ENCODE measurements at regions not wholly inside any gene's neighbourhood (a gene's known extent, or its start where the extent isn't known, plus 50 kb on each side); places are given as distances from the start of the nearest gene placed in this dataset.

DNA sequence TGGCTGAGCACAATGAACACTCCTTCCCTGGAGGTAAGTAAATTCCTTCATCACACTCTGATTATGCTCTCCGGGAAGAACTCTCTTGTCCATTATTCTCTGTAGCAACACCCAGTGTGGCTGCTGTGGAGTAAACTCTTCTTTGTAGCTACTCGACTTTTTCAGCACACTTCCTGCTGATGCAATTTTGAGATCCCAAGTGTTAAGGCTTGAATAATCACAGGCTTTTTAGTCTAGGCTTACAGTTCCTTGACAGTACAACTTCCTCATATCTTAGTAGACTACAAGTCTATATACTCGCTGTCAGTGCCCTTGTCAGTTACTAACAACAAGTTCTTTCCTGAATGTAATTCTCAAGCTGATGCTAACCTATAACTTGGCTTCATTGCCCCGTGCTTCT lies 301.8 kb upstream of the API5 start:
- no peak overlapping the region for H3K27ac Mint-ChIP-seq

DNA sequence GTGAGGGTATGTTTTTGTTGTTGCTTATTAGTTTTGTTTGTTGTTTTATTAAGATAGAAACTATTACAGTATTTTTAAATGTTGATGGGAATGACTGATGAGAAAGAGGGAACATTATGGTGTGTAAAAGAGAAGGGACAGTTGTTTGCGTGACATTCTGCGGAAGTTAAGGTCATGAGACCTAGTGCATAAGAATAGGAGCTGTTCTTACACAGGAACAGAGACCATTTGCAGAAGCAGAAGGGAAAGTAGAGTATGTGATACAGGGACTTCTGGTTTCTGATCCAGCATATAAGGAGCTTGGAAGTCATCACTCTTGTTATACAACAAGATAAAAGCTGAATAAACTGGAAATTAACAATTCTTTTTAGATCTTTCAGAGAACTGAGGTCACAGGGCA lies 299.2 kb upstream of the API5 start:
- TF ChIP-seq, protein P1, sequence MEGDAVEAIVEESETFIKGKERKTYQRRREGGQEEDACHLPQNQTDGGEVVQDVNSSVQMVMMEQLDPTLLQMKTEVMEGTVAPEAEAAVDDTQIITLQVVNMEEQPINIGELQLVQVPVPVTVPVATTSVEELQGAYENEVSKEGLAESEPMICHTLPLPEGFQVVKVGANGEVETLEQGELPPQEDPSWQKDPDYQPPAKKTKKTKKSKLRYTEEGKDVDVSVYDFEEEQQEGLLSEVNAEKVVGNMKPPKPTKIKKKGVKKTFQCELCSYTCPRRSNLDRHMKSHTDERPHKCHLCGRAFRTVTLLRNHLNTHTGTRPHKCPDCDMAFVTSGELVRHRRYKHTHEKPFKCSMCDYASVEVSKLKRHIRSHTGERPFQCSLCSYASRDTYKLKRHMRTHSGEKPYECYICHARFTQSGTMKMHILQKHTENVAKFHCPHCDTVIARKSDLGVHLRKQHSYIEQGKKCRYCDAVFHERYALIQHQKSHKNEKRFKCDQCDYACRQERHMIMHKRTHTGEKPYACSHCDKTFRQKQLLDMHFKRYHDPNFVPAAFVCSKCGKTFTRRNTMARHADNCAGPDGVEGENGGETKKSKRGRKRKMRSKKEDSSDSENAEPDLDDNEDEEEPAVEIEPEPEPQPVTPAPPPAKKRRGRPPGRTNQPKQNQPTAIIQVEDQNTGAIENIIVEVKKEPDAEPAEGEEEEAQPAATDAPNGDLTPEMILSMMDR (conservative IDR thresholded peaks at IDR 0.05), result no peak
- no peak overlapping the region for H3K4me3 Mint-ChIP-seq
- no peak for DNase-seq (ENCODE audit: extremely low spot score, unreplicated experiment)
- no peaks in the 10 kb centered on the region for H3K4me1 Mint-ChIP-seq (ENCODE audit: unreplicated experiment)
- H3K36me3 Mint-ChIP-seq, result no peaks in the 10 kb centered on the region
- peaks cover 5% of the 10 kb centered on the region for H3K9me3 Mint-ChIP-seq
- H3K27me3 Mint-ChIP-seq, result no peaks in the 10 kb centered on the region
- no peak overlapping the region for H3K27ac Mint-ChIP-seq

More for the DNA sequence above, 301.8 kb upstream of the API5 start:
- H3K4me1 Mint-ChIP-seq (ENCODE audit: unreplicated experiment), result no peaks in the 10 kb centered on the region
- TF ChIP-seq, protein P1 (conservative IDR thresholded peaks at IDR 0.05), result no peak
- H3K4me3 Mint-ChIP-seq, result no peak overlapping the region
- H3K9me3 Mint-ChIP-seq, result no peaks in the 10 kb centered on the region
- no peak for DNase-seq (ENCODE audit: extremely low spot score, unreplicated experiment)
- H3K27me3 Mint-ChIP-seq, result no peaks in the 10 kb centered on the region
- H3K36me3 Mint-ChIP-seq, result no peaks in the 10 kb centered on the region

DNA sequence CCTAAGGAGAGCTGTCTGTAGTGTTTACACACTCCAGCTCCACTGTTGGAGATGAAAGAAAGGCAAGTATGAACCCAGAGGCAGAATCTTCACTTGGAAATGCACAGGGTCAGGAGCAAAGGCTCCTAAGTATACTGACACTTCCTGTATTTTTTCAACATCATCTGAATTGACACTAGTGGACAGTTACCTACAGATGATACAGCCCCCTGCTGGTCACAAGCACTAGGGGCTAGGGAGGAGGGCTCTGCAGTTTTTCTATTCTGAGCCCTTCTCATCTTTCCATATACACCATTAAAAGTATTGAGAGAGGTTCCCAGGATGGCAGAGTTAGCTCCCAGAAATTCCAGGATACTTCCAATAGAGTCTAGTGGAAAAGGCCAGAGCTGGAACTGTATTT lies 290.3 kb upstream of the API5 start:
- H3K27me3 Mint-ChIP-seq, result no peaks in the 10 kb centered on the region
- TF ChIP-seq, protein P1 (conservative IDR thresholded peaks at IDR 0.05), result peak; percentile 70
- H3K36me3 Mint-ChIP-seq, result no peaks in the 10 kb centered on the region
- H3K27ac Mint-ChIP-seq, result no peak overlapping the region
- DNase-seq (ENCODE audit: extremely low spot score, unreplicated experiment), result no peak
- peaks cover 15% of the 10 kb centered on the region for H3K9me3 Mint-ChIP-seq
- no peak overlapping the region for H3K4me3 Mint-ChIP-seq
- peaks cover 13% of the 10 kb centered on the region for H3K4me1 Mint-ChIP-seq (ENCODE audit: unreplicated experiment)

DNA sequence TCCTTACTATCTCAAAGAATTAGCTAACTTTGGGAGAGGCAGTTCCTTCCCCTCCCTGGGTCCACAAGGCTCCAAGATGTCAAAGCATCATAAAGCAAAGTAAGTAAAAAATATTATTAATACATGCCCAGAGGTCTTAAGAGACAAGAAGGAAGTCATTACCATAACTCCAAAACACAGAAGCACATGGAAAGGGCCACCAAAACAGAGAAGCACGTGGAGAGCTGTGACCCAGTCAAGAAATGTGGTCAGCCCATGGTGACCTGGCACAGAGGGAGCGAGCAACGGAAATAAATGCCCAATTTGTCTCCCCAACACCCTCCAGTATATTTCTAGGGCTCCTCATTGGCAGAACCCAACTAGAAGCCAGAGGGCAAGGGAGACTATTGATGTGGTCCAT lies 277.5 kb upstream of the API5 start:
- TF ChIP-seq, protein P1 (conservative IDR thresholded peaks at IDR 0.05), result no peak
- H3K27me3 Mint-ChIP-seq, result no peaks in the 10 kb centered on the region
- no peak overlapping the region for H3K4me3 Mint-ChIP-seq
- H3K4me1 Mint-ChIP-seq (ENCODE audit: unreplicated experiment), result peaks cover 6% of the 10 kb centered on the region
- H3K36me3 Mint-ChIP-seq, result no peaks in the 10 kb centered on the region
- peaks cover 4% of the 10 kb centered on the region for H3K9me3 Mint-ChIP-seq
- H3K27ac Mint-ChIP-seq, result no peak overlapping the region
- DNase-seq (ENCODE audit: extremely low spot score, unreplicated experiment), result no peak

DNA sequence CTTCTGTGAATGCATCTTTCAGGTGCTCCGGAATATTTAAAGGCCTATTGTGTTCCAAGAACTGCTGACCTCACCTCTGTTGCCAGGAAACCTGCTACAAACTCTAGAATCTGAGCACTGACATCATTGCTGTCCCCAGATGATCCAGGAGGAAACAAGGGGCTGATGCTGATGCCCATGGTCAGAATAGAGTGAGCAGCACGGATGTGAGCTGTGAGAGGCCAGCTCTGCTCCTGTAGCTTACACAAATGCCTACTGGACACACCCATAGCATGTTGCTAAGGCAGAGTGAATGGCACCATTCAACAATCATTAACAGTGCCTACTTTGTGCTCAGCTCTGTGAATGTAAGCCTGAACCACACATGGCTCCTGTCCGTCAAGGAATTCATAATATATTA lies 276.7 kb upstream of the API5 start:
- no peak for DNase-seq (ENCODE audit: extremely low spot score, unreplicated experiment)
- Mint-ChIP-seq H3K27me3 (no peaks in the 10 kb centered on the region), H3K27ac (peak overlapping the region; percentile 47), H3K4me1 (ENCODE audit: unreplicated experiment) (peaks cover 6% of the 10 kb centered on the region), H3K9me3 (peaks cover 1% of the 10 kb centered on the region), H3K4me3 (no peak overlapping the region), H3K36me3 (no peaks in the 10 kb centered on the region)
- TF ChIP-seq, protein P1 (conservative IDR thresholded peaks at IDR 0.05), result no peak
